Right lung (tissue), 2 donors: ENCODE measurements at regions not wholly inside any gene's neighbourhood (a gene's known extent, or its start where the extent isn't known, plus 50 kb on each side); places are given as distances from the start of the nearest gene placed in this dataset.
"Not testable (repeated sequence)": the region's sequence is repeated elsewhere in the genome, so short reads cannot be mapped to it uniquely, and the experiment has no call there.

ENCODE experiments used
- DNase-seq, 2 donors: peaks; one replicate each; pipeline ENCODE4 v3.0.0-alpha.2; 2013

DNA sequence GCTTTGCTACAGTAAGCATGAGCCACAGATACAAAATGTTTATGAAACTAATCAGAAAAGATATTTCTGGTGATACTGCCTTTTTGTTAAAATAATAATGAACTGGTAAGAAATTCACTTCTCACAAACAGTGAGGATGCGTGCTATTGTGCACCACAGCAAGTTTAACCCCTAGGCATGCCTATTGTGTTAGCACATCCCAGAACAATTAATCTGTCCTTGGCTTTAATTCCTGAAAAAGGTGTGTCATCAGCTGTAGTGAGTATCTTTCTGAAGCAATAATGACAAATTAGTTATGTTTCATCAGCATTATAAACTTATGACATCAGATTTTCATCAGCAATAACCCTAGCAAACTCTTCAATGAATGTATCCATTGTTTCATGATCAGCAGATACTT lies 1307.2 kb downstream of the EFNA5 start:
- DNase-seq: no peak

GRCh38 chr5:106361905-106362304 lies 1308.8 kb downstream of the EFNA5 start:
- no peak for DNase-seq

DNA sequence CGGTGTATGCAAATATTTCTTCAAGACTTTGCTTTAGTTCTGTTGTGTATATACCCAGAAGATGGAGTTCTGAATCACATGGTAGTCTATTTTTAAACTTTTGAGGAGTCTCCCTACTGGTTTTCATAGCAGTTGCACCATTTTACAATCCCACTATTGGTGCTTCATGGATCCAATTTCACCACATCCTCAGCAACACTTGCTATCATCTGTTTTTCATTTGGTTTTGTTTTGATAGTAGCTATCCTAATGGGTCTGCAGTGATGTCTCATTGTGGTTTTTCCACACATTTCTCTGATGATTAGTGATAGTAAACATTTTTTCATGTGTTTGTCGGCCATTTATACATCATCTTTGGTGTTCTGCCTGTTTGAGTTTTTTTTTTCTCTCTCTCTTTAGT lies 1339.3 kb downstream of the EFNA5 start:
- DNase-seq: no peak

GRCh38 chr5:106324356-106324755 lies 1346.4 kb downstream of the EFNA5 start:
- no peak for DNase-seq

- no peak for DNase-seq
Observed at GRCh38 chr5:106321242-106321641, 1349.5 kb downstream of the EFNA5 start.

GRCh38 chr5:106314221-106314824 lies 1356.4 kb downstream of the EFNA5 start:
- DNase-seq: no peak

DNA sequence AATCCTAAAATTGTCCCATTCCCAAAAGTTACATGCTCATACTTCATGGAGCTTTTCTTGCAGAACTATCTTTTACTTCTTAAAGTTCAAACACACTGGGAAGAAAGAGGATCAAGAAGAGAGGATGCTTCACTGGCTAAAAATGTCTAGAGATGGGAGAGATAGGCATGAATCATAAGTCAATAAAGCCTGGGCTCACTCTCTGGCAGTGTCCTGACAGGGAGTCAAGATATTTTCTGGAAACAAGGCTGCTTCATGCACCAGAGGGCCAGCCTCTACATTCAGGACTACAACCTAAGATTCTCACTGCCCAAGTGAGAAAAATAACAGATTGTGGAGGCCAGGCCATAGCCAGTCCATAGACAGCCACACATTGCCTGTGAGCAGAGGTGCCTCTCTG lies 1358.4 kb downstream of the EFNA5 start:
- DNase-seq: no peak

GRCh38 chr5:106311230-106311915 lies 1359.4 kb downstream of the EFNA5 start:
- DNase-seq: peak; percentile 23 to 44

DNA sequence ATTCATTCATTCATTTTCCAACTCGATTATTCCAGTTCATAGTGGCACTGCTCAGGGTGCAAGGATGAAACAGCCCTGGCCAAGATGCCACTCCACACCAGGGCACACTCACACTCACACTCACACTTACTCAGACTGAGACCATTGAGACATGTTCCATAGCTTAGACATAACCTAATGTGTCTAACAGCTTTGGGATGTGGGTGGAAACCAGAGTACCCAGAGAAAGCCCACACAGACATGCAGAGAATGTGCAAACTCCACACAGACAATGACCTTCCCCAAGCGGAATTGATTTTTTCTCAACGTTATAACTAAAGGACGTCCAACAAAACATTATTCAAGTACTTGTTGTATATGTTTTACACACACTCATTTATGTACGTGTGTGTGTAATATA lies 1363.5 kb downstream of the EFNA5 start:
- no peak for DNase-seq

GRCh38 chr5:106306313-106307028 lies 1364.3 kb downstream of the EFNA5 start:
- no peak for DNase-seq

DNA sequence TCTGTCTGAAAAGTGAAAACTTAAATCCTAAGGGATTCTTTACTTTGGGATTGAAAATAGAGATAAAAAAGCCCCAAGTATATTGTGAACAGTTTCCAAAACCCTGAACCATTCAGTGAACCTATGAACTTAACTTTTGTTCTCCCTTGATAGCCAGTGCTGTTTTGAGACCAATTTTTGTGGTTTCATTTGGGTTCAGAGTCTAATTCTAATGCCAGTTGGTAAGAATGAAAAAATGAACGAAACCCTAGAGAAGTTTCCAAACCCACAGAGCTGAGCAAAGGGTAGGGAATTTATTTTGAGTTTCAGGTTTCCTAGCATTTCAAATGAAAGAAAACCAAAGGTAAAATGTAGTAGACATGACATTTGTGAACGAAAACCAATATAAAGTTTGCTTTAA lies 1366.8 kb downstream of the EFNA5 start:
- DNase-seq: no peak

DNA sequence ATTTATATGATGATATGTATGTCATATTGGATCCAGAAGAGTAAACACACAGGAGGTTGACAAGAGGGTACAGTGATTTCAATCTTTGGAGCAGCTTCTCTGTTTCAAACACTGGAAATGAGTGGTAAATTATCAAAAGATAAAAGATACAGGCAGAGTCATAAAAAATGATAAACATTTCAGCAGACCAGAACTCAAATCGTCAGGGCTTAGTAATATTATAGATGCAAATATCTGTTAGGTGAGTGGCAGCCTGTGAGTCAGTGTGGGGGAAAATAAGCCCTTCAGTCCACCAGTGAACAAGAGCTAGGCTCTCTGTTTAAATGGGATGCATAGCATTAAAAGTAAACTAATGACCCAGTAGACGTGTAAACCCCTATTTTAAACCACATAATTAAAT lies 1378.1 kb downstream of the EFNA5 start:
- DNase-seq: no peak

DNA sequence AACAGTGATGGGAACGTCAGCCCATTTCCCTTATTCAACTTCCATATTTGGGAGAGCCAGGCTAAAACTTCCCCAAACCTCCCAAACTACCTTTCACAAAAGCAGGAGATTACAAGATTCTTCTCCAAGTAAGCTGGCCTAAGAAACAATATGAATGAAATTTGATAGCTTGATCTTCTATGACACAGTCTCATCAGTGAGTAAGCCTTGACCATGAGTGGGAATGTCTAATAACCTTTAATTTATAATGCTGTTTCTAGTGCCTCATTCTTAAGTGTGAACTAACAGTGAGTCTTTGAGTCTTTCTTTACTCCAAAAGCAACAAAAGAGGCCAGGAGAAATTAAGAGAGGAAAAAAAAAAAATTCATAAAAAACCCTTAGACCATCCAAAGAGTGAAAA lies 1379.9 kb downstream of the EFNA5 start:
- DNase-seq: no peak

GRCh38 chr5:106288979-106289378 lies 1381.8 kb downstream of the EFNA5 start:
- no peak for DNase-seq

- DNase-seq: no peak
Observed at GRCh38 chr5:106277540-106278096, 1393.1 kb downstream of the EFNA5 start.

DNA sequence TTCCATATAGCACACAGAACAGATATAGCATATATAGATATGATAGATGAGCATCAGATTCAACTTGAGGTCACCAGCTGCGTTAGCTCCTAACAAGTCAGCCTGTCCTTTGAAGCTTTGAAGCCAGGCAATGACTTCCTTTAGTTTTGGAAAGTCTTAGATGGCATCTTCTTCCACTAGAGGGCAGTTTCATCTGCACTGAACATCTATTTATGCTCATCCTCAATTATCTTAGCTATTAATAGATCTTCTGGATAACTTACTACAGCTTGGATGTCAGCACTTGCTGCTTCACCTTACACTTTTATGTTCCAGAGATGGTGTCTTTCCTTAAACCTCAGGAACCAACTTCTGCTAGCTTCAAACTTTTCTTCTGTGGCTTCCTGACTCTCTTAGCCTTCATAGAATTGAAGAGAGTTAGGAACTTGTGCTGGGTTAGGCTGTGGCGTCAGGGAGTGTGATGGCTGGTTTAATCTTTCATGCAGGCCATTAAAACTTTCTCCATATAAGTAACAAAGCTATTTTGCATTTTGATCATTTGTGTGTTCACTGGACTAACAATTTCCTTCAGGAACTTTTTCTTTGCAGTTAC lies 1401.4 kb downstream of the EFNA5 start:
- no peak for DNase-seq

GRCh38 chr5:106267256-106267655 lies 1403.5 kb downstream of the EFNA5 start:
- DNase-seq: no peak

- DNase-seq: no peak
Observed at GRCh38 chr5:106262395-106262794, 1408.3 kb downstream of the EFNA5 start.

DNA sequence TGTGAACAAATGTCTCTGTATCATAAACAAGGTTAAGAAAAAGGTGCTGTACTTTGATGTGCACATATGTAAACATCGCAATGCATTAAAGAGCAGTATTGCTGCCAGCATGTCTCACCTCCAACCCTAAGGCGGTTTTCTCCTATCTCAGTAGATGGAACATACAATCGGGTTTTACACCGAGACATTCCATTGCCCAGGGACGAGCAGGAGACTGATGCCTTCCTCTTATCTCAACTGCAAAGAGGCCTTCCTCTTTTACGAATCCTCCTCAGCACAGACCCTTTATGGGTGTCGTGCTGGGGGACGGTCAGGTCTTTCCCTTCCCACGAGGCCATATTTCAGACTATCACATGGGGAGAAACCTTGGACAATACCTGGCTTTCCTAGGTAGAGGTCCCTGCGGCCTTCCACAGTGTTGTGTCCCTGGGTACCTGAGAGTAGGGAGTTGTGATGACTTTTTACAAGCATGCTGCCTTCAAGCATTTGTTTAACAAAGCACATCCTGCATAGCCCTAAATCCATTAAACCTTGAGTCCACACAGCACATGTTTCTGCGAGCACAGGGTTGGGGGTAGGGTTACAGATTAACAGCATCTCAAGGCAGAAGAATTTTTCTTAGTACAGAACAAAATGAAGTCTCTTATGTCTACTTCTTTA lies 1411.2 kb downstream of the EFNA5 start:
- DNase-seq: not testable (repeated sequence)

DNA sequence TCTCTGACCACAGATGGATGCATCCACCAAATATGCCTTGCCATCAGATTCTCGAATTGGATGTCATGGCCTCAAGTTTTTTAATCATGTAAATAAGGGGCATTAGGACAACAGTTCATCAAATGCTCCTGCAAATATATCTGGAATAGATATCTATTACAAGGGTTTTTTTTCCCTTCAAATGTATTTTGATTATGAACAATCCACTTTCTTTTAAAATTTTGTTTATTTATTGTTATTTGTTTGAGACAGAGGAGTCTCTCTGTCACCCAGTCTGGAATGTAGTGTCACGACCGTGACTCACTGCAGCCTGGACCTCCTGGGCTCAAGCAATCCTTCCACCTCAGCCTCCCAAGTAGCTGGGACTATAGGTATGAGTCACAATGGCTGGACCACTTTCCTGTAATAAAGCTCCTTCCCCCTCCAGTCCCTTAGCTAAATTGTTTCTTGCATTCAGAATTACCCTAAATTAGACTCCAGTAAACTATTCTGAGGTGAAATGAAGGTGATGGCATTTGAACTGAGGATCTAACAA lies 1412.1 kb downstream of the EFNA5 start:
- DNase-seq: no peak

DNA sequence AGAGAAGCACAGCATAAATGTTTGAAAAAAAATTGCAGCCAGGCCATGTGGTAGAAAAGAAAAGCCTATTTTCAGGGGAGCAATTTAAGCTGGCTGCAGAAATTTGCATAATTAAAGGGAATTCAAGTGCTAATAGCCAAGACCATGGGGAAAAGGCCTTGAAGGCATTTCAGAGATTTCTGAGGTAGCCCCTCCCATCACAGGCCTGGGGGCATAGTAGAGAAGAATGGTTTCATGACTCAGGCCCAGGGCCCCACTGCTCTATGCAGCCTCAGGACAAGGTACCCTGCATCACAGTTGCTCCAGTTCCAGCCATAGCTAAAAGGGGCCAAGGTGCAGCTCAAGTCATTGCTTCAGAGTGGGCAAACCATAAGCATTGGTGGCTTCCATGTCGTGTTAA lies 1416.0 kb downstream of the EFNA5 start:
- no peak for DNase-seq
